GM23338 (cell line): ENCODE measurements at regions not wholly inside any gene's neighbourhood (a gene's known extent, or its start where the extent isn't known, plus 50 kb on each side); places are given as distances from the start of the nearest gene placed in this dataset.

Experiments
- ATAC-seq: fragments of 200-7000 bp; cut with Tn5 transposase; 3 replicates; pipeline ENCODE4 v1.9.1; 2020
- DNase-seq: peaks from one replicate; pipeline ENCODE4 v3.0.0-alpha.2; 2015; ENCODE audit warnings: low spot score
- H2AFZ ChIP-seq: fragments of 200-600 bp; sonication (generic); 2 replicates; pipeline ENCODE4 v1.8.0; 2016; ENCODE audit warnings: antibody characterized with exemption, mild to moderate bottlenecking, moderate library complexity
- H3F3A ChIP-seq: fragments of 200-600 bp; sonication (generic); replicated peaks from 2 replicates; pipeline ENCODE4 v1.8.0; 2017; ENCODE audit warnings: antibody characterized with exemption, mixed run types, low read depth
- H3K27ac ChIP-seq: fragments of 200-600 bp; sonication (generic); 2 replicates; pipeline ENCODE4 v1.6.1; 2016; ENCODE audit warnings: low read depth
- H3K27me3 ChIP-seq: fragments of 200-600 bp; sonication (generic); 2 replicates; pipeline ENCODE4 v1.8.0; 2016; ENCODE audit warnings: mild to moderate bottlenecking, mixed run types, moderate library complexity; ENCODE audit not compliant: insufficient read depth
- H3K36me3 ChIP-seq: fragments of 200-600 bp; sonication (generic); 2 replicates; pipeline ENCODE4 v1.8.0; 2016; ENCODE audit warnings: mild to moderate bottlenecking; ENCODE audit not compliant: insufficient read depth
- H3K4me1 ChIP-seq: fragments of 200-600 bp; sonication (generic); 2 replicates; pipeline ENCODE4 v1.8.0; 2016; ENCODE audit warnings: mild to moderate bottlenecking, moderate library complexity; ENCODE audit not compliant: insufficient read depth
- H3K4me2 ChIP-seq: fragments of 200-600 bp; sonication (generic); 2 replicates; pipeline ENCODE4 v1.7.1; 2017; ENCODE audit warnings: mixed run types
- H3K4me3 ChIP-seq: fragments of 200-600 bp; sonication (generic); 2 replicates; pipeline ENCODE4 v1.6.1; 2016; ENCODE audit warnings: mixed run types
- H3K79me2 ChIP-seq: fragments of 200-600 bp; sonication (generic); replicated peaks from 2 replicates; pipeline ENCODE4 v1.8.0; 2017; ENCODE audit warnings: mild to moderate bottlenecking; ENCODE audit not compliant: insufficient read depth
- H3K9me2 ChIP-seq: fragments of 200-600 bp; sonication (generic); 2 replicates; pipeline ENCODE4 v1.8.0; 2017; ENCODE audit not compliant: insufficient read depth
- H4K20me1 ChIP-seq: fragments of 200-600 bp; sonication (generic); replicated peaks from 2 replicates; pipeline ENCODE4 v1.8.0; 2017; ENCODE audit warnings: mild to moderate bottlenecking; ENCODE audit not compliant: insufficient read depth
- H3K27ac Mint-ChIP-seq: 2 replicates; pipeline ENCODE4 v1.8.0; 2020; ENCODE audit warnings: inconsistent platforms, mild to moderate bottlenecking, moderate library complexity, mixed read lengths
- H3K27me3 Mint-ChIP-seq: 3 replicates; pipeline ENCODE4 v1.8.0; 2022; ENCODE audit warnings: low read depth, mild to moderate bottlenecking, moderate library complexity, mixed read lengths, inconsistent platforms; ENCODE audit not compliant: insufficient read depth, poor library complexity
- H3K36me3 Mint-ChIP-seq: 3 replicates; pipeline ENCODE4 v1.8.0; 2021; ENCODE audit warnings: low read depth, mild to moderate bottlenecking, inconsistent platforms, moderate library complexity, mixed read lengths
- H3K4me1 Mint-ChIP-seq: 3 replicates; pipeline ENCODE4 v1.8.0; 2020; ENCODE audit warnings: mild to moderate bottlenecking, inconsistent platforms, mixed read lengths
- H3K4me3 Mint-ChIP-seq: 3 replicates; pipeline ENCODE4 v1.8.0; 2021; ENCODE audit warnings: moderate library complexity, mild to moderate bottlenecking, inconsistent platforms, mixed read lengths
- H3K9me3 Mint-ChIP-seq: 3 replicates; pipeline ENCODE4 v1.8.0; 2020; ENCODE audit warnings: moderate library complexity, mild to moderate bottlenecking, inconsistent platforms, mixed read lengths
- CREB1 ChIP-seq: fragments of 250-450 bp; sonication (Bioruptor Pico); IDR thresholded peaks from 2 replicates; pipeline ENCODE4 v1.5.0; 2020; ENCODE audit warnings: low read depth, mild to moderate bottlenecking, moderate library complexity
- EZH2 ChIP-seq: fragments of 200-600 bp; sonication (generic); IDR thresholded peaks from one replicate; pipeline ENCODE4 v1.8.0; 2017; ENCODE audit warnings: antibody characterized with exemption, mild to moderate bottlenecking, low read depth; ENCODE audit not compliant: unreplicated experiment
- EZH2phosphoT487 ChIP-seq: fragments of 200-600 bp; sonication (generic); IDR thresholded peaks from one replicate; pipeline ENCODE4 v1.8.1; 2018; ENCODE audit warnings: antibody characterized with exemption; ENCODE audit not compliant: unreplicated experiment
- POLR2AphosphoS5 ChIP-seq: IDR thresholded peaks from 2 replicates; pipeline ENCODE4 v1.6.1; 2016; ENCODE audit warnings: antibody characterized with exemption, low read depth
- STAT1 ChIP-seq: IDR thresholded peaks from one replicate; pipeline ENCODE4 v1.6.1; 2016; ENCODE audit warnings: antibody characterized with exemption; ENCODE audit not compliant: unreplicated experiment
- ZNF114 ChIP-seq: fragments of 250-450 bp; sonication (Bioruptor Pico); IDR thresholded peaks from 2 replicates; pipeline ENCODE4 v1.5.0; 2020; ENCODE audit warnings: mild to moderate bottlenecking, moderate library complexity
- TF ChIP-seq, protein P1 (sequence below): IDR thresholded peaks from one replicate; pipeline ENCODE4 v1.6.1; 2018; ENCODE audit warnings: antibody characterized with exemption; ENCODE audit not compliant: unreplicated experiment

DNA sequence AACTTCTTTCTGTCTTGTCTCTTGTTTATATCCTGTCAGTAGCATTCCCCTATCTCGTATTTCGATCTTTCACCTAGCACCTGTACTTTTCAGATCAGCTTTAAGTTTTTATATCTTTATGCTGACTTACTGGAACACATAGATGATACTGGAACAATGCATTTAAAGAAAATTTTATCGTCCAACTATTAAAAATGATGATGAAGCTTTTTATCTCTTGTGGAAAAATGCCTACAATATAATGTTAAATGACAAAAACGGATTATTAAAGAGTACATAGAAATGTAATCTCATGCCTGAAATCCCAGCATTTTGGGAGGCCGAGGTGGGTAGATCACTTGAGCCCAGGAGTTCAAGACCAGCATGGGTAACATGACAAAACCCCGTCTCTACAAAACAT is 139.5 kb downstream of the ZPLD1 start:
- ATAC-seq (no peak), DNase-seq (no peak)
- Histone ChIP-seq H3K4me1 (no peaks in the 10 kb centered on the region), H3K9me2 (peaks cover 3% of the 10 kb centered on the region; the same call in 1 of the 2 replicates), H3K27ac (no peak overlapping the region), H2AFZ (no peak overlapping the region), H3K27me3 (no peaks in the 10 kb centered on the region), H3F3A (no peaks in the 10 kb centered on the region), H3K4me3 (no peak overlapping the region), H4K20me1 (no peaks in the 10 kb centered on the region), H3K36me3 (no peaks in the 10 kb centered on the region), H3K79me2 (no peaks in the 10 kb centered on the region), H3K4me2 (no peak overlapping the region)
- Mint-ChIP-seq H3K4me1 (peaks cover 3% of the 10 kb centered on the region; the same call in 2 of the 3 replicates), H3K9me3 (no peaks in the 10 kb centered on the region), H3K27me3 (peaks cover 4% of the 10 kb centered on the region), H3K4me3 (no peak overlapping the region), H3K36me3 (no peaks in the 10 kb centered on the region), H3K27ac (no peak overlapping the region)
- TF ChIP-seq CREB1 (no peak), EZH2 (no peak), EZH2phosphoT487 (no peak), POLR2AphosphoS5 (no peak), ZNF114 (CRISPR knock-in tag) (no peak)
- TF ChIP-seq, protein P1, sequence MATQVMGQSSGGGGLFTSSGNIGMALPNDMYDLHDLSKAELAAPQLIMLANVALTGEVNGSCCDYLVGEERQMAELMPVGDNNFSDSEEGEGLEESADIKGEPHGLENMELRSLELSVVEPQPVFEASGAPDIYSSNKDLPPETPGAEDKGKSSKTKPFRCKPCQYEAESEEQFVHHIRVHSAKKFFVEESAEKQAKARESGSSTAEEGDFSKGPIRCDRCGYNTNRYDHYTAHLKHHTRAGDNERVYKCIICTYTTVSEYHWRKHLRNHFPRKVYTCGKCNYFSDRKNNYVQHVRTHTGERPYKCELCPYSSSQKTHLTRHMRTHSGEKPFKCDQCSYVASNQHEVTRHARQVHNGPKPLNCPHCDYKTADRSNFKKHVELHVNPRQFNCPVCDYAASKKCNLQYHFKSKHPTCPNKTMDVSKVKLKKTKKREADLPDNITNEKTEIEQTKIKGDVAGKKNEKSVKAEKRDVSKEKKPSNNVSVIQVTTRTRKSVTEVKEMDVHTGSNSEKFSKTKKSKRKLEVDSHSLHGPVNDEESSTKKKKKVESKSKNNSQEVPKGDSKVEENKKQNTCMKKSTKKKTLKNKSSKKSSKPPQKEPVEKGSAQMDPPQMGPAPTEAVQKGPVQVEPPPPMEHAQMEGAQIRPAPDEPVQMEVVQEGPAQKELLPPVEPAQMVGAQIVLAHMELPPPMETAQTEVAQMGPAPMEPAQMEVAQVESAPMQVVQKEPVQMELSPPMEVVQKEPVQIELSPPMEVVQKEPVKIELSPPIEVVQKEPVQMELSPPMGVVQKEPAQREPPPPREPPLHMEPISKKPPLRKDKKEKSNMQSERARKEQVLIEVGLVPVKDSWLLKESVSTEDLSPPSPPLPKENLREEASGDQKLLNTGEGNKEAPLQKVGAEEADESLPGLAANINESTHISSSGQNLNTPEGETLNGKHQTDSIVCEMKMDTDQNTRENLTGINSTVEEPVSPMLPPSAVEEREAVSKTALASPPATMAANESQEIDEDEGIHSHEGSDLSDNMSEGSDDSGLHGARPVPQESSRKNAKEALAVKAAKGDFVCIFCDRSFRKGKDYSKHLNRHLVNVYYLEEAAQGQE, result no peak

DNA sequence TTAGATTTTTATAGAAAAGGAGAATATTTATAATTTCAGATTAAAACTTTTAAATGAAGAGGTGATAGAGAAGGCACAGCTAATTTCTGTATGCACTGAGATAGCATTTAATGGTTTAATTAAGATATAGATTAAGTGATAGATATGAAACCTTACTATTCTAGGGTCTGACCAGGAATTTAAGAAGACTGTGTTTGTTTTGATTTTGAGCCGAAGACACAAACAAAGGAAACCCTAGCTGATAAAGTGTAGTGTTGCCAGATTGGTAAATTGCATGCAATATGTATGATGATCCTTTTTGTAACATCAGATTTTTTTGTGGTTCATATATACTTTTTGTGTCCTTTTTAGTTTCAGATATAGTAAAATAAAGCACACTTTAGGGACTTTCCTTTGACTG is 141.8 kb downstream of the ZPLD1 start:
- no peak overlapping the region for H3K4me2 ChIP-seq
- ATAC-seq, result no peak
- no peaks in the 10 kb centered on the region for H3K79me2 ChIP-seq

More for the DNA sequence above, 141.8 kb downstream of the ZPLD1 start:
- H3K4me3 ChIP-seq, result no peak overlapping the region
- TF ChIP-seq EZH2 (no peak), STAT1 (no peak), CREB1 (no peak)
- H3K27me3 ChIP-seq, result no peaks in the 10 kb centered on the region
- no peak overlapping the region for H3K27ac ChIP-seq
- no peaks in the 10 kb centered on the region for H3F3A ChIP-seq
- H3K4me3 Mint-ChIP-seq, result no peak overlapping the region
- H4K20me1 ChIP-seq, result no peaks in the 10 kb centered on the region
- no peaks in the 10 kb centered on the region for H3K4me1 ChIP-seq
- no peaks in the 10 kb centered on the region for H3K36me3 Mint-ChIP-seq
- H3K27me3 Mint-ChIP-seq, result peaks cover 1% of the 10 kb centered on the region
- H2AFZ ChIP-seq, result no peak overlapping the region
- no peaks in the 10 kb centered on the region for H3K9me2 ChIP-seq
- H3K36me3 ChIP-seq, result no peaks in the 10 kb centered on the region
- H3K9me3 Mint-ChIP-seq, result no peaks in the 10 kb centered on the region
- no peaks in the 10 kb centered on the region for H3K4me1 Mint-ChIP-seq
- no peak for DNase-seq
- H3K27ac Mint-ChIP-seq, result no peak overlapping the region
